OCI-LY3 (cell line): ENCODE measurements at regions not wholly inside any gene's neighbourhood (a gene's known extent, or its start where the extent isn't known, plus 50 kb on each side); places are given as distances from the start of the nearest gene placed in this dataset.

Source experiments
- H2AFZ ChIP-seq: fragments of 200-600, 300-600 bp; shearing (Covaris generic); 2 replicates; pipeline ENCODE4 v1.6.0; 2014; ENCODE audit warnings: antibody characterized with exemption, low read depth, low read length
- H3K27ac ChIP-seq: fragments of 200-600, 300-600 bp; sonication (generic); 2 replicates; pipeline ENCODE4 v1.5.1; 2014; ENCODE audit warnings: mild to moderate bottlenecking, low read length, moderate library complexity, mixed read lengths
- H3K27me3 ChIP-seq: fragments of 200-600, 300-600 bp; sonication (generic); 2 replicates; pipeline ENCODE4 v1.6.1; 2014; ENCODE audit warnings: low read depth, low read length, mixed read lengths
- H3K36me3 ChIP-seq: fragments of 200-600, 300-600 bp; sonication (generic); replicated peaks from 2 replicates; pipeline ENCODE3; 2014; ENCODE audit warnings: low read depth, low read length, mixed read lengths
- H3K4me1 ChIP-seq: fragments of 300-600, 200-600 bp; sonication (generic); 2 replicates; pipeline ENCODE4 v1.6.1; 2014; ENCODE audit warnings: low read length, mixed read lengths
- H3K4me2 ChIP-seq: fragments of 200-600, 300-600 bp; sonication (generic); 2 replicates; pipeline ENCODE4 v1.6.1; 2014; ENCODE audit warnings: low read length, mixed read lengths
- H3K4me3 ChIP-seq: fragments of 300-600, 200-600 bp; sonication (generic); 2 replicates; pipeline ENCODE4 v1.5.1; 2014; ENCODE audit warnings: antibody characterized with exemption, mild to moderate bottlenecking, low read length, moderate library complexity
- H3K79me2 ChIP-seq: fragments of 300-600, 200-600 bp; shearing (Covaris generic); 2 replicates; pipeline ENCODE4 v1.6.1; 2014; ENCODE audit warnings: mild to moderate bottlenecking, low read length, mixed read lengths
- H3K9ac ChIP-seq: fragments of 300-600, 200-600 bp; shearing (Covaris generic); 2 replicates; pipeline ENCODE4 v1.6.0; 2014; ENCODE audit warnings: mild to moderate bottlenecking, low read length, moderate library complexity
- H3K9me3 ChIP-seq: fragments of 200-600, 300-600 bp; shearing (Covaris generic); 2 replicates; pipeline ENCODE4 v1.6.1; 2014; ENCODE audit warnings: low read length, mixed read lengths; ENCODE audit not compliant: insufficient read depth
- H4K20me1 ChIP-seq: fragments of 200-600, 300-600 bp; sonication (generic); 2 replicates; pipeline ENCODE4 v1.6.1; 2016; ENCODE audit warnings: low read length, mixed read lengths; ENCODE audit not compliant: insufficient read depth
- EZH2phosphoT487 ChIP-seq: fragments of 200-600 bp; shearing (Covaris generic); IDR thresholded peaks from 2 replicates; pipeline ENCODE4 v1.6.1; 2018; ENCODE audit warnings: antibody characterized with exemption, mixed run types, low read depth
- TF ChIP-seq, protein P1 (sequence below): fragments of 200-600, 300-600 bp; sonication (generic); IDR thresholded peaks from 2 replicates; pipeline ENCODE4 v1.5.1; 2014; ENCODE audit warnings: antibody characterized with exemption, low read length, low read depth

DNA sequence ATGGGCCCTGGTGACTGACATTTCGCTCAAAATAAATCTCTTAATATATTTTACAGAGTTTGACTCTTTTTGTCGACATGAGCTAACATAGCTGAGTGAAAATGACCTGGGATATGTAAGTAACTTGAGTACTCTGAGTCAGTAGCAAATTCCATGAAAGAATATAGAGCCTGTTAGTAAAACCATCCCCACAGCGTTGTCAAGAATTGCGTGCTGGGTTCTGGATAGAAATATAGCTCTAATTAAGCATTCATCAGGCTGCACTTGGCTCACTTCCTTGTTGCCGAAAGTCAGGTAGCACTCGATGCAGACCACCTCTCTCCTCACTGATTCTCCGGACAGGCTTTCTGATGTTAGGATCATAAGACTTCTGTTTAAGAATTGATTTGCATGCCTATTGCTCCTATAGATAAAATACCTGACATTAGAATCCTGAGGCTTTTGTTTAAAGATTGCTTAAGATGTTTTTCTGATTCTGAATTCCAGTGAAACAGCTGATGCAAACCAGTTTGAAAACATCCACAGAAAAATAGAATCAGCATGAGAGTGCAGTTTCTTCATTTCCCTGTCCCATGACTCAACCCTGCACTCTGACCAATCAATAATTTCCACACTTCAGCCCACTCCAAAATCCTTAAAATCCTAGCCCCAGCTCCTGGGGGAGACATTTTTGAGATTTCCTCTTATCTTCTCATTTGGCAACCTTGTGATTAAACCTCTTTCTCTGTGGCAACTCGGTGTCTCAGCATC is 310.6 kb downstream of the DIRAS2 start:
- no peaks in the 10 kb centered on the region for H4K20me1 ChIP-seq
- no peak overlapping the region for H2AFZ ChIP-seq
- no peaks in the 10 kb centered on the region for H3K4me1 ChIP-seq
- H3K27me3 ChIP-seq = no peaks in the 10 kb centered on the region
- no peak overlapping the region for H3K4me2 ChIP-seq
- H3K4me3 ChIP-seq = no peak overlapping the region
- H3K79me2 ChIP-seq = no peaks in the 10 kb centered on the region
- H3K9me3 ChIP-seq = no peaks in the 10 kb centered on the region
- TF ChIP-seq EZH2phosphoT487 = no peak
- TF ChIP-seq, protein P1, sequence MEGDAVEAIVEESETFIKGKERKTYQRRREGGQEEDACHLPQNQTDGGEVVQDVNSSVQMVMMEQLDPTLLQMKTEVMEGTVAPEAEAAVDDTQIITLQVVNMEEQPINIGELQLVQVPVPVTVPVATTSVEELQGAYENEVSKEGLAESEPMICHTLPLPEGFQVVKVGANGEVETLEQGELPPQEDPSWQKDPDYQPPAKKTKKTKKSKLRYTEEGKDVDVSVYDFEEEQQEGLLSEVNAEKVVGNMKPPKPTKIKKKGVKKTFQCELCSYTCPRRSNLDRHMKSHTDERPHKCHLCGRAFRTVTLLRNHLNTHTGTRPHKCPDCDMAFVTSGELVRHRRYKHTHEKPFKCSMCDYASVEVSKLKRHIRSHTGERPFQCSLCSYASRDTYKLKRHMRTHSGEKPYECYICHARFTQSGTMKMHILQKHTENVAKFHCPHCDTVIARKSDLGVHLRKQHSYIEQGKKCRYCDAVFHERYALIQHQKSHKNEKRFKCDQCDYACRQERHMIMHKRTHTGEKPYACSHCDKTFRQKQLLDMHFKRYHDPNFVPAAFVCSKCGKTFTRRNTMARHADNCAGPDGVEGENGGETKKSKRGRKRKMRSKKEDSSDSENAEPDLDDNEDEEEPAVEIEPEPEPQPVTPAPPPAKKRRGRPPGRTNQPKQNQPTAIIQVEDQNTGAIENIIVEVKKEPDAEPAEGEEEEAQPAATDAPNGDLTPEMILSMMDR = no peak
- no peaks in the 10 kb centered on the region for H3K36me3 ChIP-seq
- H3K27ac ChIP-seq = no peak overlapping the region
- H3K9ac ChIP-seq = no peak overlapping the region

DNA sequence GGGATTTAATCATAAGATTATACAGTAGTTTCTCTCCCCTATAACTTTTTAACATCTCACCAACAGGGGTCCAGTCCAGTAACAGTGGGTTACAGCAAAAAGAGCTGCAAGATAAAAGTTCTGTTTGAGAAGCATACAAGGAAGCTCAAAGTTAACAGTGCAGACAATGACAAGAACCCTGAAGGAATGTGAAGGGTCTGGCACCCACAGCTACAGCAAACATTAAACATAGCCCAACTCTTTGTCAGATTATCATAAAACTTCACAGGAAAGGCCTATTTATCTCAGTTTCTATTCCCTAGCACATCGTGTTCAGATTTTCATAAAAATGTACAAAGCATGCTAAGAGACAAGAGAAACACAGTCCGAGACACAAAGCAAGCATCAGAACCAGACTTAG is 309.4 kb downstream of the DIRAS2 start:
- no peaks in the 10 kb centered on the region for H4K20me1 ChIP-seq
- H3K4me1 ChIP-seq = no peaks in the 10 kb centered on the region
- TF ChIP-seq, protein P1 = no peak
- no peak for TF ChIP-seq EZH2phosphoT487
- no peak overlapping the region for H3K4me2 ChIP-seq
- H3K27ac ChIP-seq = no peak overlapping the region
- no peak overlapping the region for H2AFZ ChIP-seq
- no peak overlapping the region for H3K4me3 ChIP-seq
- no peaks in the 10 kb centered on the region for H3K36me3 ChIP-seq
- H3K79me2 ChIP-seq = no peaks in the 10 kb centered on the region
- H3K9ac ChIP-seq = no peak overlapping the region
- no peaks in the 10 kb centered on the region for H3K9me3 ChIP-seq
- no peaks in the 10 kb centered on the region for H3K27me3 ChIP-seq

DNA sequence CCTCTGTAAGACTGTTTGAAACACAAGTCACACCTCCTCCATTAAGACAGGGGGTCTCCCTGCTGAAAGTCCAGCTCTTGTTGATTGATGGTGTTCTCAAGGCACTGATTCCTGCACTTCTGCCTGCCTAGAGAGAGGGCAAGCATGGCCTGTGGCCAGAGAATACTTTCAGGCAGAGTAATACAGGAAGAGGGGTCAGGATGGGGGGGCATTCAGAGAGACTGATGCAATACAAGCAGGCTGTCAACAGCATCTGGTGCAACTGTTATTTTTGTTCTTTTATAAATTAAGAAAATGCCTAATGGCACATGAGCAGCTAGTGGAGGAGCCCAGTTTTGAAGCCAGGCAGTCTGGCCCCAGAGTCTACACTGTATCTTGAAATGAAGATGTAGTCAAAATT is 302.2 kb downstream of the DIRAS2 start:
- Histone ChIP-seq H3K36me3 (no peaks in the 10 kb centered on the region), H3K4me3 (no peak overlapping the region), H3K4me1 (no peaks in the 10 kb centered on the region), H3K9ac (no peak overlapping the region), H3K4me2 (no peak overlapping the region), H3K27ac (no peak overlapping the region), H4K20me1 (no peaks in the 10 kb centered on the region), H3K9me3 (no peaks in the 10 kb centered on the region), H3K79me2 (no peaks in the 10 kb centered on the region), H3K27me3 (peaks cover 4% of the 10 kb centered on the region; the same call in 1 of the 2 replicates), H2AFZ (no peak overlapping the region)
- TF ChIP-seq EZH2phosphoT487 = no peak
- TF ChIP-seq, protein P1 = no peak

DNA sequence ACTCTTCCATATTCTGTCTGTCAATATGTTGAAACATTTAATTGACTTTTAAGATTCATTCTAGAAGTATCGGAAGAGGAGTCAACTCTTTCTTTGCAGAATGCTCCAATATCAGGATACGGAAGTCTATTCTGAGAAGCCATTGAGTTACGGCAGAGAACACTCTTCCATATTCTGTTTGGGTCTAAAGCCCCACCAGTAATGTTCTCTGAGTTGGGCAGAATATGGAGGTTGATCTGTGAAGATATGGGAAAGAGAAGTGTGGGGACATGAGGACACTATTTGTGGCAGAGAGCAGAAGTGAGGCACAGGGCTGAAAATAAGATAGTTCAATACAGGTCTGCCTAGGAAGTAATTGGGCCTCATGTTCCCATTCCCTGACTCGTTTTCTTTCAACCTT is 300.0 kb downstream of the DIRAS2 start:
- Histone ChIP-seq H3K27ac (no peak overlapping the region), H2AFZ (no peak overlapping the region), H3K79me2 (no peaks in the 10 kb centered on the region), H3K36me3 (no peaks in the 10 kb centered on the region), H3K9ac (no peak overlapping the region), H3K4me2 (no peak overlapping the region), H3K4me3 (no peak overlapping the region), H3K4me1 (no peaks in the 10 kb centered on the region), H3K27me3 (peaks cover 4% of the 10 kb centered on the region; the same call in 1 of the 2 replicates), H4K20me1 (no peaks in the 10 kb centered on the region), H3K9me3 (no peaks in the 10 kb centered on the region)
- TF ChIP-seq, protein P1 = no peak
- TF ChIP-seq EZH2phosphoT487 = no peak
